Activated CD4-positive, alpha-beta T cell treated with anti-CD3 and anti-CD28 coated beads for 1 hour (primary cell): ENCODE measurements at regions not wholly inside any gene's neighbourhood (a gene's known extent, or its start where the extent isn't known, plus 50 kb on each side); places are given as distances from the start of the nearest gene placed in this dataset.

ENCODE experiments used
- DNase-seq: peaks from one replicate; pipeline ENCODE4 v3.0.0-alpha.2; 2020

GRCh38 chr21:27649323-27649722 is 682.4 kb upstream of the ADAMTS5 start:
- DNase-seq, result no peak

GRCh38 chr21:27648560-27648959 is 681.7 kb upstream of the ADAMTS5 start:
- no peak for DNase-seq

GRCh38 chr21:27647921-27648320 is 681.0 kb upstream of the ADAMTS5 start:
- no peak for DNase-seq

GRCh38 chr21:27647401-27647800 is 680.5 kb upstream of the ADAMTS5 start:
- DNase-seq, result no peak

GRCh38 chr21:27646691-27647090 is 679.8 kb upstream of the ADAMTS5 start:
- DNase-seq, result no peak

- no peak for DNase-seq
These were observed 679.2 kb upstream of the ADAMTS5 start for GRCh38 chr21:27646056-27646455.

GRCh38 chr21:27645285-27645684 is 678.4 kb upstream of the ADAMTS5 start:
- no peak for DNase-seq

- DNase-seq, result no peak
These were observed 676.4 kb upstream of the ADAMTS5 start for GRCh38 chr21:27643326-27643725.

GRCh38 chr21:27639286-27639685 is 672.4 kb upstream of the ADAMTS5 start:
- DNase-seq, result no peak

GRCh38 chr21:27636656-27637055 is 669.8 kb upstream of the ADAMTS5 start:
- no peak for DNase-seq

- no peak for DNase-seq
These were observed 666.7 kb upstream of the ADAMTS5 start for GRCh38 chr21:27633631-27634030.

GRCh38 chr21:27631471-27631870 is 664.6 kb upstream of the ADAMTS5 start:
- no peak for DNase-seq

GRCh38 chr21:27622631-27623030 is 655.7 kb upstream of the ADAMTS5 start:
- DNase-seq, result no peak

- DNase-seq, result no peak
These were observed 647.3 kb upstream of the ADAMTS5 start for GRCh38 chr21:27614231-27614630.

- no peak for DNase-seq
These were observed 639.5 kb upstream of the ADAMTS5 start for GRCh38 chr21:27606422-27606821.

GRCh38 chr21:27596196-27596595 is 629.3 kb upstream of the ADAMTS5 start:
- DNase-seq, result no peak

- no peak for DNase-seq
These were observed 628.8 kb upstream of the ADAMTS5 start for GRCh38 chr21:27595716-27596115.

- DNase-seq, result no peak
These were observed 623.4 kb upstream of the ADAMTS5 start for GRCh38 chr21:27590271-27590670.

- no peak for DNase-seq
These were observed 622.9 kb upstream of the ADAMTS5 start for GRCh38 chr21:27589781-27590180.

- no peak for DNase-seq
These were observed 620.1 kb upstream of the ADAMTS5 start for GRCh38 chr21:27586986-27587385.

- no peak for DNase-seq
These were observed 619.4 kb upstream of the ADAMTS5 start for GRCh38 chr21:27586326-27586725.

GRCh38 chr21:27584256-27584655 is 617.4 kb upstream of the ADAMTS5 start:
- no peak for DNase-seq

GRCh38 chr21:27582948-27583430 is 616.1 kb upstream of the ADAMTS5 start:
- no peak for DNase-seq

- DNase-seq, result no peak
These were observed 615.5 kb upstream of the ADAMTS5 start for GRCh38 chr21:27582246-27582947.

GRCh38 chr21:27581168-27581567 is 614.3 kb upstream of the ADAMTS5 start:
- DNase-seq, result no peak
